SK-N-SH (cell line): ENCODE measurements at regions not wholly inside any gene's neighbourhood (a gene's known extent, or its start where the extent isn't known, plus 50 kb on each side); places are given as distances from the start of the nearest gene placed in this dataset.

Experiments used
- CTCF ChIA-PET: fragments of 300-600, 350-600 bp; formaldehyde crosslinking; extraction: SDS; loops from one replicate; lab custom pipeline; 2021; lab: Yijun Ruan, JAX
- POLR2A ChIA-PET: fragments of 350-600 bp; sonication (Branson Sonifier 250); formaldehyde crosslinking; extraction: SDS; loops from one replicate; lab custom pipeline; 2020; ENCODE audit warnings: antibody characterized with exemption, inconsistent platforms; lab: Yijun Ruan, JAX
- DNase-seq: peaks from one replicate; pipeline ENCODE4 v3.0.0; 2012
- H2AFZ ChIP-seq: fragments of 200-600 bp; sonication (generic); 2 replicates; pipeline ENCODE4 v1.8.1; 2016; ENCODE audit warnings: antibody characterized with exemption, mild to moderate bottlenecking, low read depth
- H3F3A ChIP-seq: fragments of 200-600 bp; sonication (generic); replicated peaks from 2 replicates; pipeline ENCODE3; 2016; ENCODE audit warnings: antibody characterized with exemption, mild to moderate bottlenecking; ENCODE audit not compliant: insufficient read depth
- H3K27ac ChIP-seq, 2 experiments: fragments of 200-500 bp in 1 of 2; fragments of 200-600 bp in 1 of 2; sonication (Bioruptor generic) in 1 of 2; sonication (generic), shearing (Covaris generic) in 1 of 2; 2 replicates each; pipeline versions ENCODE4 v1.5.1 to v1.6.1; 2014 to 2016; ENCODE audit warnings: low read depth in 2 of 2, inconsistent platforms in 1 of 2, low read length in 1 of 2, mild to moderate bottlenecking in 1 of 2, mixed read lengths in 1 of 2
- H3K27me3 ChIP-seq: fragments of 200-600 bp; sonication (generic), shearing (Covaris generic); 2 replicates; pipeline ENCODE4 v1.6.1; 2016; ENCODE audit warnings: mixed run types; ENCODE audit not compliant: insufficient read depth
- H3K36me3 ChIP-seq, 2 experiments: fragments of 200-500 bp in 1 of 2; fragments of 200-600 bp in 1 of 2; sonication (Bioruptor generic) in 1 of 2; sonication (generic) in 1 of 2; replicated peaks in 1 of 2; 2 replicates each; pipeline versions ENCODE3 to v1.5.1; 2014 to 2016; ENCODE audit warnings: low read length in 1 of 2, mild to moderate bottlenecking in 1 of 2; ENCODE audit not compliant: insufficient read depth in 2 of 2, control insufficient read depth in 1 of 2
- H3K4me1 ChIP-seq, 2 experiments: fragments of 200-500 bp in 1 of 2; fragments of 200-600 bp in 1 of 2; sonication (Bioruptor generic) in 1 of 2; sonication (generic), shearing (Covaris generic) in 1 of 2; 2 replicates each; pipeline versions ENCODE4 v1.5.1 to v1.6.1; 2014 to 2016; ENCODE audit warnings: low read depth in 1 of 2, low read length in 1 of 2, mixed run types in 1 of 2; ENCODE audit not compliant: insufficient read depth in 2 of 2, control insufficient read depth in 1 of 2
- H3K4me2 ChIP-seq: fragments of 200-600 bp; sonication (generic), shearing (Covaris generic); 2 replicates; pipeline ENCODE4 v1.6.1; 2017; ENCODE audit warnings: mixed run types
- H3K4me3 ChIP-seq, 2 experiments: fragments of 200-500 bp in 1 of 2; fragments of 200-600 bp in 1 of 2; sonication (Bioruptor generic) in 1 of 2; sonication (generic), shearing (Covaris generic) in 1 of 2; 2 replicates each; pipeline versions ENCODE4 v1.5.1 to v1.8.1; 2014 to 2016; ENCODE audit warnings: low read depth in 2 of 2, inconsistent platforms in 1 of 2, low read length in 1 of 2, mild to moderate bottlenecking in 1 of 2, mixed read lengths in 1 of 2, moderate library complexity in 1 of 2
- H3K79me2 ChIP-seq: fragments of 200-600 bp; sonication (generic); 2 replicates; pipeline ENCODE4 v1.8.1; 2017; ENCODE audit warnings: mild to moderate bottlenecking; ENCODE audit not compliant: insufficient read depth
- H3K9ac ChIP-seq: fragments of 200-600 bp; sonication (generic); 2 replicates; pipeline ENCODE4 v1.6.1; 2017; ENCODE audit warnings: mixed run types
- H3K9me2 ChIP-seq: fragments of 200-600 bp; sonication (generic); 2 replicates; pipeline ENCODE4 v1.6.1; 2017; ENCODE audit warnings: mixed run types
- H3K9me3 ChIP-seq: fragments of 200-600 bp; sonication (generic); 2 replicates; pipeline ENCODE4 v1.6.1; 2017; ENCODE audit warnings: mixed run types, mild to moderate bottlenecking, moderate library complexity
- H4K20me1 ChIP-seq: fragments of 200-600 bp; sonication (generic); 2 replicates; pipeline ENCODE4 v1.6.1; 2017; ENCODE audit warnings: mild to moderate bottlenecking, mixed run types; ENCODE audit not compliant: insufficient read depth
- EP300 ChIP-seq, 2 experiments: IDR thresholded peaks; 2 replicates each; pipeline versions ENCODE4 v1.4.0 to v1.6.1; 2012; ENCODE audit warnings: borderline replicate concordance in 1 of 2, low read depth in 1 of 2, low read length in 1 of 2
- FOSL2 ChIP-seq: IDR thresholded peaks from 2 replicates; pipeline ENCODE4 v1.4.0; 2012; ENCODE audit warnings: low read depth, mild to moderate bottlenecking, moderate library complexity, borderline replicate concordance
- FOXJ3 ChIP-seq: sonication (generic); formaldehyde crosslinking; IDR thresholded peaks from 2 replicates; pipeline ENCODE4 v1.5.1; 2020; ENCODE audit warnings: mild to moderate bottlenecking, missing genetic modification reagents
- JUND ChIP-seq: IDR thresholded peaks from 2 replicates; pipeline ENCODE4 v1.4.0; 2012
- NFIC ChIP-seq: IDR thresholded peaks from 2 replicates; pipeline ENCODE4 v1.4.0; 2012; ENCODE audit warnings: borderline replicate concordance
- RCOR1 ChIP-seq: fragments of 150-350 bp; IDR thresholded peaks from 2 replicates; pipeline ENCODE4 v1.6.1; 2017; ENCODE audit warnings: antibody characterized with exemption, low read length
- REST ChIP-seq: IDR thresholded peaks from 2 replicates; pipeline ENCODE4 v1.6.1; 2012; ENCODE audit warnings: mild to moderate bottlenecking, low read depth, low read length, moderate library complexity
- RXRA ChIP-seq: IDR thresholded peaks from 2 replicates; pipeline ENCODE4 v1.4.0; 2012; ENCODE audit warnings: low read depth, mild to moderate bottlenecking, borderline replicate concordance
- SIN3A ChIP-seq: IDR thresholded peaks from 2 replicates; pipeline ENCODE4 v1.6.1; 2012; ENCODE audit warnings: low read depth, mild to moderate bottlenecking, low read length, moderate library complexity, borderline replicate concordance
- TCF12 ChIP-seq: IDR thresholded peaks from 2 replicates; pipeline ENCODE4 v1.4.0; 2012
- TEAD4 ChIP-seq: IDR thresholded peaks from 2 replicates; pipeline ENCODE4 v1.4.0; 2012; ENCODE audit warnings: mild to moderate bottlenecking, borderline replicate concordance; ENCODE audit not compliant: insufficient read depth
- whole genome bisulfite sequencing: methylation state at CpG from one replicate; pipeline ENCODE4 v1.1.6; 2017; ENCODE audit warnings: low lambda C conversion rate; 5-methylcytosine and 5-hydroxymethylcytosine counted together
- TF ChIP-seq, protein P1 (sequence below): IDR thresholded peaks from 2 replicates; pipeline ENCODE4 v1.4.0; 2012; ENCODE audit warnings: low read depth, borderline replicate concordance
- TF ChIP-seq, protein P2 (sequence below): IDR thresholded peaks from 2 replicates; pipeline ENCODE4; 2012

DNA sequence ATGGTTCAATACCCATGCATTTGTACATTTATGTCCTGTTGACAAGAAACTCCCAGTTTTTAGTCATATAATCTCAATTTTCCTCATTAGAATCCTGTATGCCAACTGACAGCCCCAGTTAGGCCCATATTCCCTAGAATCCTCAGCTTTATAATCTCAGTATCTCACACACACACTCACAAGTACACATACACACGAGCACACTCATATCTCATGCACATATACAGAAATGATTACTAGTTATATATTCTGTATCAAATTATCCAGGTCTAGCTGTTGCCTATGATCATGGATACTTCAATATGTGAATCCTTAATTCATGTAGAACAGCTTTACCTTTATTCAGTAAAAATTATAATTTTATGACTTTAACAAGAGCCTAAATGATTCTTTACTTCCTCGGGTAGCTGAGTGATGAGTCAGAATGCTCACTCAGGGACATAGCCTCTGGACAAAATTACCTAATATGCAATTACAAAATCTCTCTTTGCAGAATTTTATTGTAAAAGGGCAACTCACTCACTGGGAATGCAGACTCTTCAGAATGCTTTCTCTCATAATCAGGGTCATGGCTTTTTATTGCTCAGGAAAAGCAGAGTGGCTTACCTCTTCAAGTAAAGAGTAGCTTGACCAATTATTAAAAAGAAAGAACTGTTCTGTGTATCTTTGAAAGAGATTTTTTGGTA is 193.6 kb upstream of the PIK3C3 start:
- peaks cover 10% of the 10 kb centered on the region for H3F3A ChIP-seq
- H4K20me1 ChIP-seq, result no peaks in the 10 kb centered on the region
- no peak overlapping the region for H3K9ac ChIP-seq
- peak overlapping the region; percentile 61 for H2AFZ ChIP-seq
- no peaks in the 10 kb centered on the region for H3K79me2 ChIP-seq
- H3K9me3 ChIP-seq, result no peaks in the 10 kb centered on the region
- H3K4me3 ChIP-seq, result 0 out of 4 replicates have a peak overlapping the region, but pooled peaks of 1 of the 2 experiments have one; percentile 3
- no peaks in the 10 kb centered on the region for H3K9me2 ChIP-seq
- no peak for DNase-seq
- H3K27me3 ChIP-seq, result no peaks in the 10 kb centered on the region
- POLR2A ChIA-PET, result no interaction called here
- H3K27ac ChIP-seq, result peak overlapping the region in 1 of 2 experiments; percentile 53; a peak in 2 of 4 replicates
- H3K36me3 ChIP-seq, result no peaks in the 10 kb centered on the region
- peaks cover 0 to 9% of the 10 kb centered on the region in 2 experiments; a peak in 2 of 4 replicates for H3K4me1 ChIP-seq
- TF ChIP-seq TCF12 (peak; percentile 67), FOSL2 (peak; percentile 81), TEAD4 (peak; percentile 80), RCOR1 (no peak), REST (no peak), SIN3A (no peak), RXRA (peak; percentile 53; the same call in 1 of the 2 replicates), JUND (peak; percentile 92), FOXJ3 (CRISPR knock-in tag) (no peak), EP300 (IDR thresholded peaks at IDR 0.05; ENCODE audit: borderline replicate concordance in 1 of 2, low read depth in 1 of 2, low read length in 1 of 2) (peak in 1 of 2 experiments; percentile 69; a peak in 1 of 4 replicates), NFIC (no peak)
- TF ChIP-seq, protein P1, sequence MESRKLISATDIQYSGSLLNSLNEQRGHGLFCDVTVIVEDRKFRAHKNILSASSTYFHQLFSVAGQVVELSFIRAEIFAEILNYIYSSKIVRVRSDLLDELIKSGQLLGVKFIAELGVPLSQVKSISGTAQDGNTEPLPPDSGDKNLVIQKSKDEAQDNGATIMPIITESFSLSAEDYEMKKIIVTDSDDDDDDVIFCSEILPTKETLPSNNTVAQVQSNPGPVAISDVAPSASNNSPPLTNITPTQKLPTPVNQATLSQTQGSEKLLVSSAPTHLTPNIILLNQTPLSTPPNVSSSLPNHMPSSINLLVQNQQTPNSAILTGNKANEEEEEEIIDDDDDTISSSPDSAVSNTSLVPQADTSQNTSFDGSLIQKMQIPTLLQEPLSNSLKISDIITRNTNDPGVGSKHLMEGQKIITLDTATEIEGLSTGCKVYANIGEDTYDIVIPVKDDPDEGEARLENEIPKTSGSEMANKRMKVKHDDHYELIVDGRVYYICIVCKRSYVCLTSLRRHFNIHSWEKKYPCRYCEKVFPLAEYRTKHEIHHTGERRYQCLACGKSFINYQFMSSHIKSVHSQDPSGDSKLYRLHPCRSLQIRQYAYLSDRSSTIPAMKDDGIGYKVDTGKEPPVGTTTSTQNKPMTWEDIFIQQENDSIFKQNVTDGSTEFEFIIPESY, result 0 out of 2 replicates have a peak, but pooled peaks have one; percentile 30
- TF ChIP-seq, protein P2, sequence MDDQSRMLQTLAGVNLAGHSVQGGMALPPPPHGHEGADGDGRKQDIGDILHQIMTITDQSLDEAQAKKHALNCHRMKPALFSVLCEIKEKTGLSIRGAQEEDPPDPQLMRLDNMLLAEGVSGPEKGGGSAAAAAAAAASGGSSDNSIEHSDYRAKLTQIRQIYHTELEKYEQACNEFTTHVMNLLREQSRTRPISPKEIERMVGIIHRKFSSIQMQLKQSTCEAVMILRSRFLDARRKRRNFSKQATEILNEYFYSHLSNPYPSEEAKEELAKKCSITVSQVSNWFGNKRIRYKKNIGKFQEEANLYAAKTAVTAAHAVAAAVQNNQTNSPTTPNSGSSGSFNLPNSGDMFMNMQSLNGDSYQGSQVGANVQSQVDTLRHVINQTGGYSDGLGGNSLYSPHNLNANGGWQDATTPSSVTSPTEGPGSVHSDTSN, result peak; percentile 75
- peak overlapping the region; percentile 31; the same call in 1 of the 2 replicates for H3K4me2 ChIP-seq
- CTCF ChIA-PET, result interaction anchor here (0.9 to 2.5 kb wide), 3 partner anchors 13 to 148 kb away, joined by 3 to 8 read pairs (median 3); no protein-coding TSS in a partner anchor
- WGBS, result 28% methylated on average over 2 of the region's 2 CpGs
